OCI-LY1 (cell line): ENCODE measurements at regions not wholly inside any gene's neighbourhood (a gene's known extent, or its start where the extent isn't known, plus 50 kb on each side); places are given as distances from the start of the nearest gene placed in this dataset.

Experiments
- H2AFZ ChIP-seq: fragments of 200-600 bp; sonication (generic), shearing (Covaris generic); 2 replicates; pipeline ENCODE4 v1.6.0; 2014; ENCODE audit warnings: antibody characterized with exemption, mild to moderate bottlenecking, low read length
- H3F3A ChIP-seq: fragments of 200-600 bp; sonication (generic), shearing (Covaris generic); 2 replicates; pipeline ENCODE4 v1.6.0; 2014; ENCODE audit warnings: mild to moderate bottlenecking, antibody characterized with exemption, low read length, moderate library complexity; ENCODE audit not compliant: insufficient read depth
- H3K27ac ChIP-seq: fragments of 200-600 bp; sonication (generic); 2 replicates; pipeline ENCODE4 v1.5.1; 2014; ENCODE audit warnings: low read length, mixed run types, mild to moderate bottlenecking, low read depth; ENCODE audit not compliant: poor library complexity, severe bottlenecking
- H3K27me3 ChIP-seq: fragments of 200-600 bp; sonication (generic); 2 replicates; pipeline ENCODE4 v1.6.0; 2014; ENCODE audit warnings: antibody characterized with exemption, mild to moderate bottlenecking, low read length, moderate library complexity; ENCODE audit not compliant: insufficient read depth
- H3K36me3 ChIP-seq: fragments of 200-600 bp; sonication (generic); 2 replicates; pipeline ENCODE4 v1.6.1; 2014; ENCODE audit warnings: mild to moderate bottlenecking, antibody characterized with exemption, low read length, moderate library complexity, mixed read lengths; ENCODE audit not compliant: insufficient read depth
- H3K4me1 ChIP-seq: fragments of 200-600 bp; sonication (generic); 2 replicates; pipeline ENCODE4 v1.5.1; 2014; ENCODE audit warnings: mild to moderate bottlenecking, low read length, moderate library complexity; ENCODE audit not compliant: insufficient read depth, severe bottlenecking
- H3K4me2 ChIP-seq: fragments of 200-600 bp; sonication (generic), shearing (Covaris generic); 2 replicates; pipeline ENCODE4 v1.6.1; 2014; ENCODE audit warnings: low read length
- H3K4me3 ChIP-seq: fragments of 200-600 bp; sonication (generic); 2 replicates; pipeline ENCODE4 v1.5.1; 2014; ENCODE audit warnings: low read length, low read depth, mild to moderate bottlenecking, mixed read lengths; ENCODE audit not compliant: poor library complexity, severe bottlenecking
- H3K79me2 ChIP-seq: fragments of 200-600 bp; shearing (Covaris generic); 2 replicates; pipeline ENCODE4 v1.6.1; 2016; ENCODE audit warnings: mixed run types, low read length, mixed read lengths; ENCODE audit not compliant: insufficient read depth
- H3K9ac ChIP-seq: fragments of 200-600 bp; sonication (generic), shearing (Covaris generic); 2 replicates; pipeline ENCODE4 v1.6.1; 2014; ENCODE audit warnings: mild to moderate bottlenecking, low read length, mixed read lengths
- H3K9me2 ChIP-seq: fragments of 200-600 bp; sonication (generic), shearing (Covaris generic); 2 replicates; pipeline ENCODE4 v1.6.1; 2014; ENCODE audit warnings: low read depth, mild to moderate bottlenecking, low read length, mixed read lengths
- H3K9me3 ChIP-seq: fragments of 200-600 bp; shearing (Covaris generic); 2 replicates; pipeline ENCODE4 v1.6.1; 2014; ENCODE audit warnings: low read length, mixed read lengths
- H4K20me1 ChIP-seq: fragments of 200-600 bp; sonication (generic), shearing (Covaris generic); 2 replicates; pipeline ENCODE4 v1.6.0; 2016; ENCODE audit warnings: mild to moderate bottlenecking, low read length; ENCODE audit not compliant: insufficient read depth
- CTCF ChIP-seq: fragments of 200-600 bp; sonication (generic), shearing (Covaris generic); IDR thresholded peaks from 2 replicates; pipeline ENCODE4 v1.5.1; 2017; ENCODE audit warnings: mild to moderate bottlenecking, antibody characterized with exemption, low read length, moderate library complexity, mixed read lengths
- EZH2 ChIP-seq: fragments of 200-600 bp; sonication (generic), shearing (Covaris generic); IDR thresholded peaks from 2 replicates; pipeline ENCODE4 v1.8.0; 2017; ENCODE audit warnings: borderline replicate concordance, mixed run types, mild to moderate bottlenecking, antibody characterized with exemption, low read length, moderate library complexity, mixed read lengths

DNA sequence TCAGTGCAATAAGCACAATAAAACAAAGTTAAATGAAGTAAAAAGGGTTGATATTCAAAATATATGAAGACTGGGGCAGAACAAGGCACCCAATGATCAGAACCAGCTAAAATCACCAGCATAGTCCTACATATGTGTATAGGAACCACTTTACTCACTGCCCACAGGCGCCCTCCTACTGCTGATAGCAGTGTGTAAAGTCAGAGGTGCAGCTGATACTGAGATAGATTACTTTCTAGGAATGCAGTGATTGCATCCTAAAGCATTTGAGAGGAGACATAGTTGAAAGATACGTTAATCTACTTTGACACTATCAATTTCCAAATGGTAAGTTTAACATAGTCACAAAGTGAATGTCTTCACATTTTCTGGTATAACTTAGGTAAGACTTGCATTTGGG, 161.1 kb upstream of the MCHR2 start:
- H2AFZ ChIP-seq = no peak overlapping the region
- TF ChIP-seq CTCF = no peak
- no peak for TF ChIP-seq EZH2
- no peak overlapping the region for H3K4me3 ChIP-seq

GRCh38 chr6:100153636-100154275, 159.7 kb upstream of the MCHR2 start:
- no peaks in the 10 kb centered on the region for H3K9me2 ChIP-seq
- H3K36me3 ChIP-seq = no peaks in the 10 kb centered on the region
- H3K4me3 ChIP-seq = no peak overlapping the region
- H3K9ac ChIP-seq = no peak overlapping the region
- TF ChIP-seq CTCF (no peak), EZH2 (no peak)
- H3K79me2 ChIP-seq = no peaks in the 10 kb centered on the region
- no peak overlapping the region for H3K4me2 ChIP-seq
- no peaks in the 10 kb centered on the region for H3K9me3 ChIP-seq
- H3F3A ChIP-seq = no peaks in the 10 kb centered on the region
- H4K20me1 ChIP-seq = no peaks in the 10 kb centered on the region
- no peaks in the 10 kb centered on the region for H3K4me1 ChIP-seq
- no peak overlapping the region for H2AFZ ChIP-seq
- no peaks in the 10 kb centered on the region for H3K27me3 ChIP-seq
- no peak overlapping the region for H3K27ac ChIP-seq

More for the DNA sequence above, 161.1 kb upstream of the MCHR2 start:
- Histone ChIP-seq H3F3A (no peaks in the 10 kb centered on the region), H4K20me1 (no peaks in the 10 kb centered on the region), H3K4me2 (no peak overlapping the region), H3K9ac (no peak overlapping the region), H3K9me3 (no peaks in the 10 kb centered on the region), H3K4me1 (no peaks in the 10 kb centered on the region), H3K27ac (no peak overlapping the region), H3K79me2 (no peaks in the 10 kb centered on the region), H3K36me3 (no peaks in the 10 kb centered on the region), H3K9me2 (no peaks in the 10 kb centered on the region), H3K27me3 (no peaks in the 10 kb centered on the region)

DNA sequence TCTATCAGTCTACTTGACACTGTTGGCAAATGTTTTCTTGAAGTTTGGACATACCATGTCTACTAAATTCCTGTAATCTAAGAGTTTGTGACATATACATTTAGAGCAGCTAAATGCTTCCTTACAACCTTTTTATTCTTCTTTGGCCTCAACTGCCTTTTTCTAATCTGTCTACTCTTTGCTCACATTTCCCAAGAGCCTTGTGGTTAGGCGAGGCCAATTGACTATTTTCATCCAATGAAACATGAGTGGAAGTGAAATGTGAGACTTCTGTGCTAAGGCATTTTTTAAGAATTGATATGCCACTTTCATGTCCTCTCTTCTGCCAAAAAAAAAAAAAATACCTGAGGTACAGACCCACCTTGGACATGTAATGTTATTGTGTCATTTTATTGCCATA, 158.2 kb upstream of the MCHR2 start:
- H3K27ac ChIP-seq = no peak overlapping the region
- no peaks in the 10 kb centered on the region for H4K20me1 ChIP-seq
- no peak overlapping the region for H3K4me3 ChIP-seq
- no peaks in the 10 kb centered on the region for H3K79me2 ChIP-seq
- H3K9me2 ChIP-seq = no peaks in the 10 kb centered on the region
- H3K27me3 ChIP-seq = no peaks in the 10 kb centered on the region
- no peak overlapping the region for H2AFZ ChIP-seq
- no peak overlapping the region for H3K9ac ChIP-seq
- no peaks in the 10 kb centered on the region for H3F3A ChIP-seq
- H3K4me1 ChIP-seq = no peaks in the 10 kb centered on the region
- no peaks in the 10 kb centered on the region for H3K9me3 ChIP-seq
- H3K4me2 ChIP-seq = no peak overlapping the region
- TF ChIP-seq CTCF = no peak
- TF ChIP-seq EZH2 = no peak
- no peaks in the 10 kb centered on the region for H3K36me3 ChIP-seq
